K562 (cell line): ENCODE measurements at regions not wholly inside any gene's neighbourhood (a gene's known extent, or its start where the extent isn't known, plus 50 kb on each side); places are given as distances from the start of the nearest gene placed in this dataset.

Experiments used
- ATAC-seq: fragments of 200-7000 bp; cut with Tn5 transposase; 3 replicates; pipeline ENCODE4 v1.9.1; 2020; ENCODE audit warnings: moderate library complexity
- BruUV-seq: library from RNA; stranded (reverse); fragments of 400-500 nt; replicated peaks from 2 replicates; lab custom pipeline; 2021; lab: Mats Ljungman, UMichigan
- CTCF ChIA-PET: fragments of 300-600 bp; formaldehyde crosslinking; extraction: SDS; loops from one replicate; lab custom pipeline; 2021; ENCODE audit warnings: low intra/inter-chr PET ratio; lab: Yijun Ruan, JAX
- POLR2A ChIA-PET: fragments of 300-600, 350-650 bp; sonication (Branson Sonifier 250); formaldehyde crosslinking; extraction: SDS; loops from one replicate; lab custom pipeline; 2021; ENCODE audit warnings: antibody characterized with exemption, inconsistent platforms; lab: Yijun Ruan, JAX
- DNase-seq, 4 experiments: peaks; one replicate each; pipeline versions ENCODE4 v3.0.0 to v3.0.0-alpha.2; 2011 to 2018; ENCODE audit warnings: low spot score in 3 of 4, mixed read lengths in 3 of 4; ENCODE audit errors: extremely low read depth in 1 of 4
- FAIRE-seq: peaks from 2 replicates; lab custom pipeline; 2011; peaks lifted over from hg19 to GRCh38; lab: Jason Lieb, UNC
- H2AFZ ChIP-seq: 2 replicates; pipeline ENCODE4 v1.6.0; 2011; ENCODE audit warnings: low read depth, low read length, control low read depth, inconsistent platforms
- H3K27ac ChIP-seq: fragments of 200-600 bp; 3 replicates; pipeline ENCODE4 v1.8.0; 2011; ENCODE audit warnings: low read depth, mild to moderate bottlenecking, control low read depth, inconsistent platforms, low read length, moderate library complexity, mixed read lengths; ENCODE audit errors: extremely low read depth
- H3K27me3 ChIP-seq, 2 experiments: fragments of 300-600 bp in 1 of 2; 2 replicates in 1 of 2; 3 replicates in 1 of 2; pipeline versions ENCODE4 v1.6.0 to v1.8.0; 2011; ENCODE audit warnings: inconsistent platforms in 2 of 2, low read length in 2 of 2, mild to moderate bottlenecking in 1 of 2, mixed read lengths in 1 of 2, moderate library complexity in 1 of 2; ENCODE audit not compliant: control insufficient read depth in 2 of 2, insufficient read depth in 2 of 2
- H3K36me3 ChIP-seq: fragments of 300-600 bp; 3 replicates; pipeline ENCODE4 v1.8.0; 2011; ENCODE audit warnings: mild to moderate bottlenecking, low read length, inconsistent platforms; ENCODE audit not compliant: control insufficient read depth, insufficient read depth
- H3K4me1 ChIP-seq, 2 experiments: fragments of 200-600 bp in 1 of 2; replicated peaks in 1 of 2; 2 replicates in 1 of 2; 3 replicates in 1 of 2; pipeline versions ENCODE4 v1.5.1 to v1.8.0; 2011; ENCODE audit warnings: inconsistent platforms in 2 of 2, low read length in 2 of 2, mild to moderate bottlenecking in 1 of 2, mixed read lengths in 1 of 2, moderate library complexity in 1 of 2; ENCODE audit not compliant: control insufficient read depth in 2 of 2, insufficient read depth in 2 of 2
- H3K4me2 ChIP-seq: 2 replicates; pipeline ENCODE4 v1.6.1; 2011; ENCODE audit warnings: low read length, control low read depth, inconsistent platforms, mixed read lengths; ENCODE audit not compliant: insufficient read depth
- H3K4me3 ChIP-seq: fragments of 200-600 bp; sonication (generic), shearing (Covaris generic); 2 replicates; pipeline ENCODE4 v1.5.1; 2016; ENCODE audit warnings: control low read depth, inconsistent platforms
- H3K79me2 ChIP-seq: fragments of 200-600 bp; 3 replicates; pipeline ENCODE4 v1.8.0; 2011; ENCODE audit warnings: low read length, inconsistent platforms; ENCODE audit not compliant: control insufficient read depth, insufficient read depth
- H3K9ac ChIP-seq, 2 experiments: 2 replicates each; pipeline versions ENCODE4 v1.6.0 to v1.6.1; 2011; ENCODE audit warnings: low read depth in 2 of 2, low read length in 2 of 2, control low read depth in 1 of 2, inconsistent platforms in 1 of 2, mild to moderate bottlenecking in 1 of 2, mixed read lengths in 1 of 2; ENCODE audit not compliant: insufficient read depth in 1 of 2
- H3K9me1 ChIP-seq: one replicate; pipeline ENCODE4 v1.6.0; 2011; ENCODE audit warnings: inconsistent platforms, mild to moderate bottlenecking, low read length, moderate library complexity; ENCODE audit not compliant: control insufficient read depth, insufficient read depth
- H3K9me3 ChIP-seq: replicated peaks from 2 replicates; pipeline ENCODE4 v1.5.1; 2011; ENCODE audit warnings: low read depth, low read length, inconsistent platforms; ENCODE audit not compliant: control insufficient read depth, insufficient read depth
- H4K20me1 ChIP-seq: replicated peaks from 2 replicates; pipeline ENCODE4 v1.6.1; 2011; ENCODE audit warnings: low read length, inconsistent platforms, mixed read lengths; ENCODE audit not compliant: control insufficient read depth, insufficient read depth
- ERF ChIP-seq: fragments of 450-650 bp; formaldehyde crosslinking; IDR thresholded peaks from 2 replicates; pipeline ENCODE4 v1.4.0; 2020; ENCODE audit warnings: mild to moderate bottlenecking, mixed read lengths
- GTF2F1 ChIP-seq: IDR thresholded peaks from 2 replicates; pipeline ENCODE4 v1.6.1; 2011; ENCODE audit warnings: low read depth, low read length, improper control_type of control experiment
- RAD21 ChIP-seq, 2 experiments: fragments of 250-450 bp in 1 of 2; fragments of 450-650 bp in 1 of 2; sonication (Bioruptor Pico) in 1 of 2; formaldehyde crosslinking in 1 of 2; IDR thresholded peaks in 1 of 2; conservative IDR thresholded peaks in 1 of 2; 2 replicates each; pipeline versions ENCODE4 v1.4.0 to v1.8.0; 2020 to 2022; ENCODE audit warnings: mild to moderate bottlenecking in 2 of 2, moderate library complexity in 1 of 2
- WGBS: fragments of 100-300 bp; shearing (Covaris generic); methylation state at CpG from one replicate; pipeline ENCODE4 v1.1.6; 2016; ENCODE audit warnings: low coverage, mixed read lengths; ENCODE audit not compliant: insufficient coverage; ENCODE audit errors: missing lambda C conversion rate; 5-methylcytosine and 5-hydroxymethylcytosine counted together
- in situ Hi-C: fragments of 300-500 bp; cut with MboI; formaldehyde crosslinking; loops from 4 replicates; pipeline ENCODE4 v1.15.0; 2018; ENCODE audit warnings: inconsistent platforms, mixed read lengths
- intact Hi-C: fragments of 100-400 bp; cut with micrococcal nuclease; formaldehyde crosslinking; loops from 2 replicates; pipeline ENCODE4 v1.14.2; 2022
- TF ChIP-seq, protein P1 (sequence below): sonication (generic); formaldehyde crosslinking; IDR thresholded peaks from 2 replicates; pipeline ENCODE4 v1.8.1; 2022; ENCODE audit warnings: missing genetic modification reagents
- TF ChIP-seq, protein P2 (sequence below), 3 experiments: IDR thresholded peaks in 2 of 3; conservative IDR thresholded peaks in 1 of 3; 2 replicates each; pipeline ENCODE4 v1.5.1; 2011 to 2012; ENCODE audit warnings: low read length in 3 of 3, mild to moderate bottlenecking in 3 of 3, control low read depth in 2 of 3, improper control_type of control experiment in 1 of 3, inconsistent platforms in 1 of 3, low read depth in 1 of 3, mixed read lengths in 1 of 3, moderate library complexity in 1 of 3; ENCODE audit not compliant: insufficient read depth in 2 of 3

DNA sequence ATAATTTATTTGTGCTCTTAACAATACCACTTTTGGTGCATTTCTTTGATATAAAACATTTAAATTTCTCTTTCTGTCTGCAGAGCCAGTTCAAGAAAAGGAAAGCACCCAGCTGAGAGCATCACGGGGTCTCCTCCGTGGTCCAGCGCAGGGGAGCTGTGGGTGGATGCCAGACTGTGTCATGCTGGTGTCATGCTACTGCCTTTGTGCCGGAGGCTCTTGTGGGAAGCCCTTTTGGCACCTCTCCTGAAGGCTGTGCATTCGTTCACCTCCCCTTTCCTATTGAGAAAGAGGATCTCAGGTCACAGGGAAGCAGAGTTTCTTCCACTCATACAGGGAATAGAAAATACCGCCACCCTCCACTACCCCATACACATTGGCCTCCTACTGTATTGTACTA lies 450.4 kb downstream of the GALR1 start (continued):
- TF ChIP-seq, protein P1, sequence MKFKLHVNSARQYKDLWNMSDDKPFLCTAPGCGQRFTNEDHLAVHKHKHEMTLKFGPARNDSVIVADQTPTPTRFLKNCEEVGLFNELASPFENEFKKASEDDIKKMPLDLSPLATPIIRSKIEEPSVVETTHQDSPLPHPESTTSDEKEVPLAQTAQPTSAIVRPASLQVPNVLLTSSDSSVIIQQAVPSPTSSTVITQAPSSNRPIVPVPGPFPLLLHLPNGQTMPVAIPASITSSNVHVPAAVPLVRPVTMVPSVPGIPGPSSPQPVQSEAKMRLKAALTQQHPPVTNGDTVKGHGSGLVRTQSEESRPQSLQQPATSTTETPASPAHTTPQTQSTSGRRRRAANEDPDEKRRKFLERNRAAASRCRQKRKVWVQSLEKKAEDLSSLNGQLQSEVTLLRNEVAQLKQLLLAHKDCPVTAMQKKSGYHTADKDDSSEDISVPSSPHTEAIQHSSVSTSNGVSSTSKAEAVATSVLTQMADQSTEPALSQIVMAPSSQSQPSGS (CRISPR knock-in tag) = no peak

DNA sequence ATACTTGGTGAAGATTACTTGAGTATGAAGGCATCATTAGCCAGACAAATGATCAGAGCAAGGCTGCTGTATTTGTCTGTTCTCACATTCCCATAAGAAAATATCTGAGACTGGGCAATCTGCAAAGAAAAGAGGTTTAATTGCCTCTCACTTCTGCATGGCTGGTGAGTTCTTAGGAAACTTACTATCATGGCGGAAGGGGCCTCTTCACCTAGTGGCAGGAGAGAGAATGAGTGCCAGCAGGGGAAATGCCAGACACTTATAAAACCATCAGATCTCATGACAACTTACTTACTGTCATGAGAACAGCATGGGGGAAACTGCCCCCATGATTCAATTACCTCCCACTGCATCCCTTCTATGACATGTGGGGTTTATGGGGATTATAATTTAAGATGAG lies 452.3 kb downstream of the GALR1 start:
- DNase-seq = no peak
- Histone ChIP-seq H3K4me3 (no peak overlapping the region), H3K36me3 (no peaks in the 10 kb centered on the region), H2AFZ (no peak overlapping the region), H3K9ac (no peak overlapping the region), H3K79me2 (no peaks in the 10 kb centered on the region), H4K20me1 (no peaks in the 10 kb centered on the region), H3K4me2 (no peak overlapping the region), H3K27ac (no peak overlapping the region), H3K27me3 (no peaks in the 10 kb centered on the region), H3K4me1 (no peaks in the 10 kb centered on the region), H3K9me3 (no peaks in the 10 kb centered on the region), H3K9me1 (no peaks in the 10 kb centered on the region)
- in situ Hi-C loops (no loop called here), intact Hi-C loops (no loop called here)
- no TSS peak for BruUV-seq
- ChIA-PET CTCF (no interaction called here), POLR2A (no interaction called here)
- TF ChIP-seq ERF (CRISPR knock-in tag) = no peak
- 0% methylated on average over 1 of the region's 1 CpG for WGBS
- no peak for ATAC-seq
- FAIRE-seq = no peak

DNA sequence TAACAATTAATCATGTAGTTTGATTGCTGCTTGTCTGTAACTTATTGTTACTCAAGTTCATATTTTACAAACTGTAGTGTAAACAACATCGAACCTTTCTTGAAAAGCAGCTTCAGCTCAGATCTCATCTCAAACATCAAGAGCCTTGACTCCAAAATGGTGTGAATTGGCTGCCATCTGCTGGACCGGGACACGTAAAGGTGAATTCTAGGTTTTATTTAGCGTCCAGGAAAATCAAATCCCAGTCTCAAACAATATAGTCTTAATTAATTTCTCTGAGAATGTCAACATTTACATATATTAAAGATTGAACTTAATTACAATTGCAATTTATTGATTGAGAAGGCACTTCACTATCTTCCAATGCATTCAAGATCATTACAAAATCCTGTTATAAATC lies 453.0 kb downstream of the GALR1 start:
- TF ChIP-seq, protein P2, sequence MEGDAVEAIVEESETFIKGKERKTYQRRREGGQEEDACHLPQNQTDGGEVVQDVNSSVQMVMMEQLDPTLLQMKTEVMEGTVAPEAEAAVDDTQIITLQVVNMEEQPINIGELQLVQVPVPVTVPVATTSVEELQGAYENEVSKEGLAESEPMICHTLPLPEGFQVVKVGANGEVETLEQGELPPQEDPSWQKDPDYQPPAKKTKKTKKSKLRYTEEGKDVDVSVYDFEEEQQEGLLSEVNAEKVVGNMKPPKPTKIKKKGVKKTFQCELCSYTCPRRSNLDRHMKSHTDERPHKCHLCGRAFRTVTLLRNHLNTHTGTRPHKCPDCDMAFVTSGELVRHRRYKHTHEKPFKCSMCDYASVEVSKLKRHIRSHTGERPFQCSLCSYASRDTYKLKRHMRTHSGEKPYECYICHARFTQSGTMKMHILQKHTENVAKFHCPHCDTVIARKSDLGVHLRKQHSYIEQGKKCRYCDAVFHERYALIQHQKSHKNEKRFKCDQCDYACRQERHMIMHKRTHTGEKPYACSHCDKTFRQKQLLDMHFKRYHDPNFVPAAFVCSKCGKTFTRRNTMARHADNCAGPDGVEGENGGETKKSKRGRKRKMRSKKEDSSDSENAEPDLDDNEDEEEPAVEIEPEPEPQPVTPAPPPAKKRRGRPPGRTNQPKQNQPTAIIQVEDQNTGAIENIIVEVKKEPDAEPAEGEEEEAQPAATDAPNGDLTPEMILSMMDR (IDR thresholded peaks at IDR 0.05 in 2 of 3, conservative IDR thresholded peaks at IDR 0.05 in 1 of 3; ENCODE audit: insufficient read depth in 2 of 3, low read depth in 1 of 3, low read length in 3 of 3) = peak; percentile 17 to 26 (median 22); a peak in 3 of 6 replicates
- 0 out of 4 replicates have a peak, but pooled peaks of 1 of the 2 experiments have one; percentile 21 for TF ChIP-seq RAD21 (CRISPR knock-in tag; conservative IDR thresholded peaks at IDR 0.05 in 1 of 2, IDR thresholded peaks at IDR 0.05 in 1 of 2)
- TF ChIP-seq GTF2F1 = no peak
- ATAC-seq = no peak
- Histone ChIP-seq H3K79me2 (no peaks in the 10 kb centered on the region), H3K36me3 (no peaks in the 10 kb centered on the region), H3K4me3 (no peak overlapping the region), H4K20me1 (no peaks in the 10 kb centered on the region), H3K4me2 (no peak overlapping the region), H2AFZ (no peak overlapping the region), H3K4me1 (no peaks in the 10 kb centered on the region), H3K9me3 (no peaks in the 10 kb centered on the region), H3K27me3 (no peaks in the 10 kb centered on the region), H3K9ac (no peak overlapping the region), H3K9me1 (no peaks in the 10 kb centered on the region), H3K27ac (no peak overlapping the region)
- intact Hi-C loops (no loop called here), in situ Hi-C loops (no loop called here)
- BruUV-seq = no TSS peak
- DNase-seq = peak in 1 of 4 experiments; percentile 13
- no peak for FAIRE-seq
- CTCF ChIA-PET = no interaction called here
- POLR2A ChIA-PET = no interaction called here
- WGBS = 0% methylated on average over 1 of the region's 4 CpGs
